Effector memory CD4-positive, alpha-beta T cell (primary cell): ENCODE measurements at regions not wholly inside any gene's neighbourhood (a gene's known extent, or its start where the extent isn't known, plus 50 kb on each side); places are given as distances from the start of the nearest gene placed in this dataset.

ENCODE experiments used
- DNase-seq, 3 donors: peaks; one replicate each; pipeline ENCODE4 v3.0.0-alpha.2; 2020
- H3K27ac ChIP-seq: 2 replicates; pipeline ENCODE4 v1.7.0; 2013; ENCODE audit warnings: mild to moderate bottlenecking, low read length, moderate library complexity; ENCODE audit not compliant: insufficient read depth, poor library complexity, severe bottlenecking
- H3K27me3 ChIP-seq: replicated peaks from 2 replicates; pipeline ENCODE4 v1.7.0; 2013; ENCODE audit warnings: mild to moderate bottlenecking, low read length; ENCODE audit not compliant: insufficient read depth, control insufficient read depth, poor library complexity, severe bottlenecking
- H3K36me3 ChIP-seq: 2 replicates; pipeline ENCODE4 v1.7.0; 2013; ENCODE audit warnings: mild to moderate bottlenecking, low read length, moderate library complexity; ENCODE audit not compliant: control insufficient read depth, insufficient read depth
- H3K4me1 ChIP-seq: 2 replicates; pipeline ENCODE4 v1.7.0; 2013; ENCODE audit warnings: low read length, mild to moderate bottlenecking; ENCODE audit not compliant: control insufficient read depth, insufficient read depth, poor library complexity, severe bottlenecking
- H3K4me3 ChIP-seq: 2 replicates; pipeline ENCODE4 v1.7.0; 2013; ENCODE audit warnings: low read length, low read depth, mild to moderate bottlenecking; ENCODE audit not compliant: insufficient read depth, poor library complexity, severe bottlenecking
- H3K9me3 ChIP-seq: 2 replicates; pipeline ENCODE4 v1.7.0; 2013; ENCODE audit warnings: mild to moderate bottlenecking, low read length, moderate library complexity; ENCODE audit not compliant: control insufficient read depth

GRCh38 chr3:56862352-56863062, 60.8 kb upstream of the ARHGEF3 start:
- DNase-seq: no peak
- no peak overlapping the region for H3K27ac ChIP-seq
- H3K27me3 ChIP-seq: no peaks in the 10 kb centered on the region
- H3K36me3 ChIP-seq: no peaks in the 10 kb centered on the region
- H3K9me3 ChIP-seq: no peaks in the 10 kb centered on the region
- no peak overlapping the region for H3K4me3 ChIP-seq
- peaks cover 33% of the 10 kb centered on the region for H3K4me1 ChIP-seq

- H3K9me3 ChIP-seq: no peaks in the 10 kb centered on the region
- no peaks in the 10 kb centered on the region for H3K27me3 ChIP-seq
- no peak overlapping the region for H3K27ac ChIP-seq
- no peaks in the 10 kb centered on the region for H3K36me3 ChIP-seq
- no peak for DNase-seq
- H3K4me1 ChIP-seq: peaks cover 34% of the 10 kb centered on the region
- no peak overlapping the region for H3K4me3 ChIP-seq
Observed at GRCh38 chr3:56861511-56861910, 59.8 kb upstream of the ARHGEF3 start.

GRCh38 chr3:56860939-56861338, 59.2 kb upstream of the ARHGEF3 start:
- H3K9me3 ChIP-seq: no peaks in the 10 kb centered on the region
- no peaks in the 10 kb centered on the region for H3K27me3 ChIP-seq
- H3K4me1 ChIP-seq: peaks cover 34% of the 10 kb centered on the region
- peak overlapping the region; percentile 45 for H3K27ac ChIP-seq
- no peaks in the 10 kb centered on the region for H3K36me3 ChIP-seq
- DNase-seq: no peak
- peak overlapping the region; percentile 15 for H3K4me3 ChIP-seq

- H3K4me3 ChIP-seq: peak overlapping the region; percentile 15
- no peaks in the 10 kb centered on the region for H3K36me3 ChIP-seq
- peak overlapping the region; percentile 34 for H3K27ac ChIP-seq
- no peaks in the 10 kb centered on the region for H3K27me3 ChIP-seq
- no peak for DNase-seq
- no peaks in the 10 kb centered on the region for H3K9me3 ChIP-seq
- peaks cover 34% of the 10 kb centered on the region for H3K4me1 ChIP-seq
Observed at GRCh38 chr3:56860351-56860750, 58.6 kb upstream of the ARHGEF3 start.

GRCh38 chr3:56858331-56858730, 56.6 kb upstream of the ARHGEF3 start:
- no peak for DNase-seq
- no peaks in the 10 kb centered on the region for H3K9me3 ChIP-seq
- H3K27ac ChIP-seq: peak overlapping the region; percentile 29
- peaks cover 2% of the 10 kb centered on the region for H3K36me3 ChIP-seq
- H3K27me3 ChIP-seq: no peaks in the 10 kb centered on the region
- H3K4me3 ChIP-seq: no peak overlapping the region
- peaks cover 34% of the 10 kb centered on the region for H3K4me1 ChIP-seq

- Histone ChIP-seq H3K9me3 (no peaks in the 10 kb centered on the region), H3K27me3 (no peaks in the 10 kb centered on the region), H3K4me1 (peaks cover 29% of the 10 kb centered on the region), H3K36me3 (peaks cover 2% of the 10 kb centered on the region), H3K4me3 (no peak overlapping the region), H3K27ac (no peak overlapping the region)
- DNase-seq: no peak
Observed at GRCh38 chr3:56857178-56857577, 55.4 kb upstream of the ARHGEF3 start.

- H3K36me3 ChIP-seq: peaks cover 2% of the 10 kb centered on the region
- H3K27me3 ChIP-seq: no peaks in the 10 kb centered on the region
- H3K4me3 ChIP-seq: no peak overlapping the region
- H3K27ac ChIP-seq: no peak overlapping the region
- no peaks in the 10 kb centered on the region for H3K9me3 ChIP-seq
- no peak for DNase-seq
- peaks cover 28% of the 10 kb centered on the region for H3K4me1 ChIP-seq
Observed at GRCh38 chr3:56856752-56857151, 55.0 kb upstream of the ARHGEF3 start.

GRCh38 chr3:56855856-56856512, 54.2 kb upstream of the ARHGEF3 start:
- peaks cover 2% of the 10 kb centered on the region for H3K36me3 ChIP-seq
- H3K27me3 ChIP-seq: no peaks in the 10 kb centered on the region
- peaks cover 20% of the 10 kb centered on the region for H3K4me1 ChIP-seq
- no peak overlapping the region for H3K4me3 ChIP-seq
- no peak overlapping the region for H3K27ac ChIP-seq
- H3K9me3 ChIP-seq: no peaks in the 10 kb centered on the region
- no peak for DNase-seq

GRCh38 chr3:56854856-56855611, 53.3 kb upstream of the ARHGEF3 start:
- DNase-seq: no peak
- Histone ChIP-seq H3K4me1 (peaks cover 11% of the 10 kb centered on the region), H3K36me3 (peaks cover 2% of the 10 kb centered on the region), H3K27ac (no peak overlapping the region), H3K9me3 (no peaks in the 10 kb centered on the region), H3K27me3 (no peaks in the 10 kb centered on the region), H3K4me3 (no peak overlapping the region)
